ENCODE measurements at regions not wholly inside any gene's neighbourhood (a gene's known extent, or its start where the extent isn't known, plus 50 kb on each side); places are given as distances from the start of the nearest gene placed in this dataset.

- DNase-seq (ENCODE audit: low spot score), result no peak
These were observed 194.6 kb upstream of the TBX20 start for GRCh38 chr7:35448486-35448885.

GRCh38 chr7:35446091-35446490 is 192.2 kb upstream of the TBX20 start:
- no peak for DNase-seq (ENCODE audit: low spot score)

- DNase-seq (ENCODE audit: low spot score), result no peak
These were observed 183.8 kb upstream of the TBX20 start for GRCh38 chr7:35437619-35438275.

GRCh38 chr7:35436452-35436851 is 182.6 kb upstream of the TBX20 start:
- no peak for DNase-seq (ENCODE audit: low spot score)

- DNase-seq (ENCODE audit: low spot score), result no peak
These were observed 176.8 kb upstream of the TBX20 start for GRCh38 chr7:35430547-35431153.

- peak; percentile 73 for DNase-seq (ENCODE audit: low spot score)
These were observed 171.1 kb upstream of the TBX20 start for GRCh38 chr7:35424869-35425495.

- DNase-seq (ENCODE audit: low spot score), result no peak
These were observed 170.5 kb upstream of the TBX20 start for GRCh38 chr7:35424440-35424839.

- no peak for DNase-seq (ENCODE audit: low spot score)
These were observed 168.8 kb upstream of the TBX20 start for GRCh38 chr7:35422715-35423114.

GRCh38 chr7:35420656-35421055 is 166.8 kb upstream of the TBX20 start:
- no peak for DNase-seq (ENCODE audit: low spot score)

- no peak for DNase-seq (ENCODE audit: low spot score)
These were observed 165.5 kb upstream of the TBX20 start for GRCh38 chr7:35419391-35419755.

- no peak for DNase-seq (ENCODE audit: low spot score)
These were observed 165.0 kb upstream of the TBX20 start for GRCh38 chr7:35418716-35419390.

- no peak for DNase-seq (ENCODE audit: low spot score)
These were observed 162.7 kb upstream of the TBX20 start for GRCh38 chr7:35416568-35416967.

GRCh38 chr7:35415411-35415822 is 161.5 kb upstream of the TBX20 start:
- no peak for DNase-seq (ENCODE audit: low spot score)

- DNase-seq (ENCODE audit: low spot score), result no peak
These were observed 157.4 kb upstream of the TBX20 start for GRCh38 chr7:35411331-35411730.

- DNase-seq (ENCODE audit: low spot score), result no peak
These were observed 151.6 kb upstream of the TBX20 start for GRCh38 chr7:35405461-35405860.

GRCh38 chr7:35401217-35401879 is 147.4 kb upstream of the TBX20 start:
- no peak for DNase-seq (ENCODE audit: low spot score)

GRCh38 chr7:35399840-35400239 is 145.9 kb upstream of the TBX20 start:
- no peak for DNase-seq (ENCODE audit: low spot score)

GRCh38 chr7:35399216-35399615 is 145.3 kb upstream of the TBX20 start:
- DNase-seq (ENCODE audit: low spot score), result no peak

GRCh38 chr7:35398518-35398917 is 144.6 kb upstream of the TBX20 start:
- DNase-seq (ENCODE audit: low spot score), result no peak

- no peak for DNase-seq (ENCODE audit: low spot score)
These were observed 136.2 kb upstream of the TBX20 start for GRCh38 chr7:35390146-35390545.

GRCh38 chr7:35389636-35390035 is 135.7 kb upstream of the TBX20 start:
- DNase-seq (ENCODE audit: low spot score), result no peak
